Parathyroid adenoma (tissue), 2 donors: ENCODE measurements at regions not wholly inside any gene's neighbourhood (a gene's known extent, or its start where the extent isn't known, plus 50 kb on each side); places are given as distances from the start of the nearest gene placed in this dataset.
"Not testable (repeated sequence)": the region's sequence is repeated elsewhere in the genome, so short reads cannot be mapped to it uniquely, and the experiment has no call there.

Source experiments
- H2AFZ ChIP-seq: fragments of 300-600 bp; sonication (generic); one replicate; pipeline ENCODE4 v1.7.0; 2017; ENCODE audit warnings: antibody characterized with exemption, mild to moderate bottlenecking
- H3K27ac ChIP-seq: fragments of 300-600 bp; sonication (generic); one replicate; pipeline ENCODE4 v1.7.0; 2017
- H3K27me3 ChIP-seq: fragments of 300-600 bp; sonication (generic); one replicate; pipeline ENCODE4 v1.7.0; 2017; ENCODE audit warnings: low read length; ENCODE audit not compliant: control insufficient read depth, insufficient read depth
- H3K36me3 ChIP-seq: fragments of 300-600 bp; sonication (generic); one replicate; pipeline ENCODE4 v1.7.0; 2017; ENCODE audit warnings: low read length; ENCODE audit not compliant: control insufficient read depth, insufficient read depth
- H3K4me1 ChIP-seq: fragments of 300-600 bp; sonication (generic); one replicate; pipeline ENCODE4 v1.7.0; 2017; ENCODE audit warnings: control low read depth
- H3K4me2 ChIP-seq: fragments of 300-600 bp; sonication (generic); one replicate; pipeline ENCODE4 v1.7.0; 2017; ENCODE audit warnings: low read length
- H3K4me3 ChIP-seq: fragments of 300-600 bp; sonication (generic); one replicate; pipeline ENCODE4 v1.7.0; 2017; ENCODE audit warnings: low read depth, low read length
- H3K79me2 ChIP-seq: fragments of 300-600 bp; sonication (generic); one replicate; pipeline ENCODE4 v1.7.0; 2017; ENCODE audit warnings: control low read depth
- H3K9ac ChIP-seq: fragments of 300-600 bp; sonication (generic); one replicate; pipeline ENCODE4 v1.7.0; 2017; ENCODE audit warnings: mild to moderate bottlenecking
- H3K9me3 ChIP-seq: fragments of 300-600 bp; sonication (generic); one replicate; pipeline ENCODE4 v1.7.0; 2017; ENCODE audit warnings: low read length; ENCODE audit not compliant: control insufficient read depth
- TF ChIP-seq, protein P1 (sequence below): fragments of 300-600 bp; sonication (generic); IDR thresholded peaks from one replicate; pipeline ENCODE4 v1.7.0; 2017; ENCODE audit warnings: antibody characterized with exemption, mild to moderate bottlenecking
- donor health status: primary hyperparathyroidism.

DNA sequence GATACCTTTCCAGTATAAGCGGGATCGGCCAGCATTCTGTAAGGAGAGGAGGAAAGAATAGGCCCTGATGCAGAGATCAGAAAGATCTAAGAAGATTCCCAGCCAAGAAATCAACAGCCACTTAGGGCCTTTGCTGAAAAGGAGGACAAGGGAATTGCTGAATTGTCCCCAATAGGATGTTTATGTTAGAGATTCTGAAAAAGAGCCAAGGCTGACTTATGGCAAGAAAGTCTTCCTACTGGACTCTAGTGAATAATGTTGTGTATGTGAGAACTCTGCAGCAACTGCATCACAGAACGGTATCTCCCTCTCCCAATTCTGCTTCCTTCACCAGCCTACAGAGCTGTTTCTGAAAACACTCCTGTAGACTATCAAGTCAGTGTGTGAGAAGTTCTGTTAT is 298.0 kb upstream of the CXADR start:
- H3K36me3 ChIP-seq = no peaks in the 10 kb centered on the region
- TF ChIP-seq, protein P1, sequence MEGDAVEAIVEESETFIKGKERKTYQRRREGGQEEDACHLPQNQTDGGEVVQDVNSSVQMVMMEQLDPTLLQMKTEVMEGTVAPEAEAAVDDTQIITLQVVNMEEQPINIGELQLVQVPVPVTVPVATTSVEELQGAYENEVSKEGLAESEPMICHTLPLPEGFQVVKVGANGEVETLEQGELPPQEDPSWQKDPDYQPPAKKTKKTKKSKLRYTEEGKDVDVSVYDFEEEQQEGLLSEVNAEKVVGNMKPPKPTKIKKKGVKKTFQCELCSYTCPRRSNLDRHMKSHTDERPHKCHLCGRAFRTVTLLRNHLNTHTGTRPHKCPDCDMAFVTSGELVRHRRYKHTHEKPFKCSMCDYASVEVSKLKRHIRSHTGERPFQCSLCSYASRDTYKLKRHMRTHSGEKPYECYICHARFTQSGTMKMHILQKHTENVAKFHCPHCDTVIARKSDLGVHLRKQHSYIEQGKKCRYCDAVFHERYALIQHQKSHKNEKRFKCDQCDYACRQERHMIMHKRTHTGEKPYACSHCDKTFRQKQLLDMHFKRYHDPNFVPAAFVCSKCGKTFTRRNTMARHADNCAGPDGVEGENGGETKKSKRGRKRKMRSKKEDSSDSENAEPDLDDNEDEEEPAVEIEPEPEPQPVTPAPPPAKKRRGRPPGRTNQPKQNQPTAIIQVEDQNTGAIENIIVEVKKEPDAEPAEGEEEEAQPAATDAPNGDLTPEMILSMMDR = no peak
- no peaks in the 10 kb centered on the region for H3K4me1 ChIP-seq
- no peak overlapping the region for H3K9ac ChIP-seq
- H3K9me3 ChIP-seq = no peaks in the 10 kb centered on the region
- H3K79me2 ChIP-seq = no peaks in the 10 kb centered on the region
- no peak overlapping the region for H3K27ac ChIP-seq
- no peak overlapping the region for H3K4me2 ChIP-seq
- no peaks in the 10 kb centered on the region for H3K27me3 ChIP-seq
- H2AFZ ChIP-seq = no peak overlapping the region
- H3K4me3 ChIP-seq = no peak overlapping the region

DNA sequence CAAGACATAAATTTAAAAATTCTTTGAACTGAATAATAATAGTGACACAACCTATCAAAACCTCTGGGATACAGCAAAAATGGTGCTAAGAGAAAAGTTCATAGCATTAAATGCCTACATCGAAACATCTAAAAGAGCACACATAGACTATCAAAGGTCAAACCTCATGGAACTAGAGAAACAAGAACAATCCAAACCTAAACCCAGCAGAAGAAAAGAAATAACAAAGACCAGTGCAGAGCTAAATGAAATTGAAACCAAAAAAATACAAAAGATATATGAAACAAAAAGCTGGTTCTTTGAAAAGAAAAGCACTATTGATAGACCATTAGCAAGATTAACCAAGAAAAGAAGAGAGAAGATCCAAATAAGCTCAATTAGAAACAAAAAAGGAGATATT is 293.8 kb upstream of the CXADR start:
- not testable (repeated sequence) for H2AFZ ChIP-seq, H3K27ac ChIP-seq, H3K4me2 ChIP-seq, H3K9me3 ChIP-seq, H3K4me3 ChIP-seq, H3K36me3 ChIP-seq, H3K27me3 ChIP-seq, H3K79me2 ChIP-seq, H3K4me1 ChIP-seq, H3K9ac ChIP-seq

DNA sequence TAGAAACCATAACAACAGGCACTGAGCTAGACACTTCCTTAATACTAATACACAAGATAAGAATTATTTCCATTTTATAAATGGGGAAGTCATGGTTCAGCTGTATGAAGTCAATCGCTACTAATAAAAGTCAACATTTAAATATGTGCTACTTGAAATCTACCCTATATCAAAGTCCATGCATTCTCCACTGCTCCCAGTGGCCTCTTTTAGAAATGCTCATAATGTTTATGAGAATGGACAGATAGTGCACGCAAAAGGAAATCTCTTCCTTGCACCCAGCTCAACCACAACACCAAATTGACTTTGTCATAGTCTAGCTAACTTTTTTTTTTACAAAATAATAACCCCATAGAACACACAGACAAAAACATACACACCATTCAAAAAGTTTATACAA is 281.7 kb upstream of the CXADR start:
- Histone ChIP-seq H3K4me1 (no peaks in the 10 kb centered on the region), H3K79me2 (no peaks in the 10 kb centered on the region), H3K27ac (no peak overlapping the region), H2AFZ (no peak overlapping the region), H3K4me3 (no peak overlapping the region), H3K4me2 (no peak overlapping the region), H3K27me3 (no peaks in the 10 kb centered on the region), H3K36me3 (no peaks in the 10 kb centered on the region), H3K9ac (no peak overlapping the region), H3K9me3 (no peaks in the 10 kb centered on the region)
- TF ChIP-seq, protein P1 = no peak

DNA sequence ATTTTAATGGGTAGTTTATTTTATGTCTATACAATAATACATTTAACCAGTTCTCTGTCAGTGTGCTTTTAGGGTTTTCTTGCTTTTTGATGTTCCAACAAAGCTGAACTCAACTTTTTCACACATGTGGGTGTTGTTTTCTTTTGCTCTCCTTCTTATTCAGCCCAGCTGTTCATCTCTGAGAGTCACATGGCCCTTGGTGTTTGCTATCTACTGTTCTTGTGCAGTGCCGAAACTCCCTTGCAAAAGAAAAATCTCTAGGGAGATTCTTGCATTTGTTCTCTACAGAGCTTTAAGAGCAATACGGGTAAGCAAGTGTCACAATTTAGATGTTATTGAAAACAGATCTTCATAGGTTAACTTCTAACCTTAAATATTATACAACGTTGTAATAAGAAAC is 281.1 kb upstream of the CXADR start:
- H3K27me3 ChIP-seq = no peaks in the 10 kb centered on the region

DNA sequence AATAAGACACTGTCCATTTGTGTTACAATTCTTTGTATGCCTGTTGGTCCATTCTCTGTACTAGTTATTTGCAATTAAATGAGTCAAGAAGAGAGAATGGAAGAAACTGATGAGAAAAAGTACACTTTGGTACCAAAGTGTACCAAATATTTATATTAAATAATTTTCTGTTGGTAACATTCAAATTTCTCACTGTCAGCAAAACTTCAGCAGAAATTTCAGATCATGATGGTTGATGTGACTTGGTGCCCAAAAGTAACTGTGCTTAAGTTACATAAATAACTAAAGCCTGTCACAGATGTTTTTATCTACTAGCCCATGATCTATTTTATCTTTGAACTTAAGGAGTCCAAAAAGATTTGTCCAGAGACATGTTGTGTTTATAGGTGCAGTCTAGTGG is 274.4 kb upstream of the CXADR start:
- Histone ChIP-seq H3K27me3 (no peaks in the 10 kb centered on the region), H3K4me1 (no peaks in the 10 kb centered on the region), H2AFZ (no peak overlapping the region), H3K4me3 (no peak overlapping the region), H3K9ac (no peak overlapping the region), H3K79me2 (no peaks in the 10 kb centered on the region), H3K27ac (no peak overlapping the region), H3K9me3 (no peaks in the 10 kb centered on the region), H3K36me3 (no peaks in the 10 kb centered on the region), H3K4me2 (no peak overlapping the region)
- TF ChIP-seq, protein P1 = no peak

More for the DNA sequence above, 281.1 kb upstream of the CXADR start:
- Histone ChIP-seq H3K9me3 (no peaks in the 10 kb centered on the region), H3K4me2 (no peak overlapping the region), H3K27ac (no peak overlapping the region), H3K4me3 (no peak overlapping the region), H2AFZ (no peak overlapping the region), H3K79me2 (no peaks in the 10 kb centered on the region), H3K36me3 (no peaks in the 10 kb centered on the region), H3K4me1 (no peaks in the 10 kb centered on the region), H3K9ac (no peak overlapping the region)
- TF ChIP-seq, protein P1 = no peak
